AG04450 (cell line): ENCODE measurements at regions not wholly inside any gene's neighbourhood (a gene's known extent, or its start where the extent isn't known, plus 50 kb on each side); places are given as distances from the start of the nearest gene placed in this dataset.

ENCODE experiments used
- CTCF ChIA-PET: fragments of 300-600, 350-600 bp; formaldehyde crosslinking; extraction: SDS; loops from one replicate; lab custom pipeline; 2022; ENCODE audit warnings: antibody characterized with exemption, inconsistent platforms; lab: Charles Lee
- POLR2A ChIA-PET: fragments of 350-600 bp; formaldehyde crosslinking; extraction: SDS; loops from one replicate; lab custom pipeline; 2021; ENCODE audit warnings: antibody characterized with exemption, inconsistent platforms; lab: Yijun Ruan, JAX
- DNase-seq: peaks from one replicate; pipeline ENCODE4 v3.0.0-alpha.2; 2011; ENCODE audit warnings: low read depth, low spot score
- H3K27ac ChIP-seq: one replicate; pipeline ENCODE4 v1.5.1; 2012; ENCODE audit warnings: low read depth, low read length, control low read depth
- H3K27me3 ChIP-seq: one replicate; pipeline ENCODE4 v1.6.0; 2012; ENCODE audit warnings: low read length; ENCODE audit not compliant: control insufficient read depth, insufficient read depth
- H3K4me3 ChIP-seq: 2 replicates; pipeline ENCODE4 v1.5.1; 2011; ENCODE audit warnings: mild to moderate bottlenecking, low read depth, low read length, control low read depth
- H3K9me3 ChIP-seq: 2 replicates; pipeline ENCODE4 v1.5.1; 2012; ENCODE audit warnings: low read length; ENCODE audit not compliant: control insufficient read depth, insufficient read depth
- CTCF ChIP-seq: IDR thresholded peaks from 2 replicates; pipeline ENCODE4 v1.5.1; 2011; ENCODE audit warnings: low read depth, low read length, control low read depth, inconsistent platforms

- H3K9me3 ChIP-seq: no peaks in the 10 kb centered on the region
- POLR2A ChIA-PET: no interaction called here
- no peak overlapping the region for H3K27ac ChIP-seq
- no peak overlapping the region for H3K4me3 ChIP-seq
- H3K27me3 ChIP-seq: peaks cover 36% of the 10 kb centered on the region
- no peak for DNase-seq
- CTCF ChIA-PET: no interaction called here
- no peak for TF ChIP-seq CTCF
Observed at GRCh38 chr14:96734076-96734622, 63.0 kb upstream of the VRK1 start.

GRCh38 chr14:96735526-96735925 is 61.7 kb upstream of the VRK1 start:
- DNase-seq: no peak
- no peaks in the 10 kb centered on the region for H3K9me3 ChIP-seq
- TF ChIP-seq CTCF: no peak
- H3K27ac ChIP-seq: no peak overlapping the region
- POLR2A ChIA-PET: no interaction called here
- H3K4me3 ChIP-seq: no peak overlapping the region
- H3K27me3 ChIP-seq: peaks cover 43% of the 10 kb centered on the region
- CTCF ChIA-PET: interaction anchor here (2.1 kb wide), 1 partner anchor 168 kb away, joined by 6 read pairs; no protein-coding TSS in a partner anchor

GRCh38 chr14:96736439-96736838 is 60.7 kb upstream of the VRK1 start:
- Histone ChIP-seq H3K9me3 (no peaks in the 10 kb centered on the region; the same call in 1 of the 2 replicates), H3K4me3 (no peak overlapping the region), H3K27ac (no peak overlapping the region), H3K27me3 (peaks cover 43% of the 10 kb centered on the region)
- ChIA-PET CTCF (interaction anchor here (2.1 kb wide), 1 partner anchor 169 kb away, joined by 6 read pairs; no protein-coding TSS in a partner anchor), POLR2A (no interaction called here)
- TF ChIP-seq CTCF: no peak
- DNase-seq: no peak

- DNase-seq: no peak
- no peak overlapping the region for H3K27ac ChIP-seq
- ChIA-PET CTCF (interaction anchor here (4.7 kb wide), 1 partner anchor 172 kb away, joined by 122 read pairs; no protein-coding TSS in a partner anchor), POLR2A (no interaction called here)
- H3K27me3 ChIP-seq: peaks cover 44% of the 10 kb centered on the region
- no peak for TF ChIP-seq CTCF
- H3K4me3 ChIP-seq: no peak overlapping the region
- no peaks in the 10 kb centered on the region; the same call in 1 of the 2 replicates for H3K9me3 ChIP-seq
Observed at GRCh38 chr14:96737881-96738280, 59.3 kb upstream of the VRK1 start.

- ChIA-PET POLR2A (no interaction called here), CTCF (interaction anchor here (0.6 to 4.7 kb wide), 8 partner anchors 52 to 442 kb away, joined by 3 to 122 read pairs (median 4); no protein-coding TSS in a partner anchor)
- H3K9me3 ChIP-seq: no peaks in the 10 kb centered on the region; the same call in 1 of the 2 replicates
- DNase-seq: no peak
- peaks cover 44% of the 10 kb centered on the region for H3K27me3 ChIP-seq
- TF ChIP-seq CTCF: no peak
- H3K4me3 ChIP-seq: no peak overlapping the region
- no peak overlapping the region for H3K27ac ChIP-seq
Observed at GRCh38 chr14:96739200-96739910, 57.8 kb upstream of the VRK1 start.
